Mammary epithelial cell (primary cell): ENCODE measurements at regions not wholly inside any gene's neighbourhood (a gene's known extent, or its start where the extent isn't known, plus 50 kb on each side); places are given as distances from the start of the nearest gene placed in this dataset.

Experiments used
- CTCF ChIP-seq, 2 donors: IDR thresholded peaks in 1 of 2; conservative IDR thresholded peaks in 1 of 2; 2 replicates each; pipeline ENCODE4 v1.5.1; 2011 to 2012; ENCODE audit warnings: inconsistent platforms in 2 of 2, low read length in 2 of 2, mild to moderate bottlenecking in 2 of 2, control low read depth in 1 of 2, low read depth in 1 of 2; ENCODE audit not compliant: insufficient read depth in 1 of 2; ENCODE audit errors: extremely low read depth in 1 of 2
- EZH2 ChIP-seq: IDR thresholded peaks from 2 replicates; pipeline ENCODE4 v1.6.1; 2012; ENCODE audit warnings: low read length, inconsistent platforms, borderline replicate concordance

DNA sequence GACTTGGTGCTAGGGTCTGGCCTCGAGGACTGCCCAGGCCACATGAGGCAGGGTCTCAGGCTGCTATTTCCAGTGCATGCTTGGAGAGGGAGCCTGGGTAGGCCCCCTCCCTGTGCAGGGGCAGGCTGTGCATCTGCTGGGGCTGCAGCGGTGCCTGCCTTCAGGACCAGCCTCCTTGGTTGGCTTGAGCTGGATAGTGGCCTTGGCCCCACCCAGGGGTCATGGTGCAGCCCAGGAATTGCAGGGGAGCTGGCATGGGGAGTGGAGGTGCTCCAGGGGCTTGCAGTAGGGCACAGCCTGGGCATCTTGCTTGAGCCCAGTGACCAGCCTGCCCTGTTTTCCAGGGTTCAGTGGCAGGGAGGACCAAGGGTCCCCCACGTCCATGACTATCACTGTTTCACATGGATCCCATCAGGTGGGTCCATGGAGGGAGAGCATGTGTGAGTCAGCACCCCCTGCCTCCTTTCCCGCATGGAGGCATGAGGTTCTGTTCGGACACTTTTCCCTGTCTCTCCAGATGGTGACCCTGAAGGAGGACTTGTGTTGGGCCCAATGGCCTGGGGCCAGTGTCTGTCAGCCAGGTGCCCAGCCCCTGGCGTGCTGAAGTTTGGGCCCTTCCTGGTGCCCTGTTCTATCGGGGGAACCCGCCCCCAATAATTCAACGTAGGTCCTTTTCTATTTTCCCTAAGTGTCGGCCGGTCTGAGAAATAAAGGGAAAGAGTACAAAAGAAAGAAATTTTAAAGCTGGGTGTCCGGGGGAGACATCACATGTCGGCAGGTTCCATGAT, 218.6 kb downstream of the SNRPN start:
- TF ChIP-seq CTCF (conservative IDR thresholded peaks at IDR 0.05 in 1 of 2, IDR thresholded peaks at IDR 0.05 in 1 of 2; ENCODE audit: extremely low read depth in 1 of 2, insufficient read depth in 1 of 2, low read depth in 1 of 2, low read length in 2 of 2), result no peak
- TF ChIP-seq EZH2, result no peak
